AG04449 (cell line): ENCODE measurements at regions not wholly inside any gene's neighbourhood (a gene's known extent, or its start where the extent isn't known, plus 50 kb on each side); places are given as distances from the start of the nearest gene placed in this dataset.
"Not testable (repeated sequence)": the region's sequence is repeated elsewhere in the genome, so short reads cannot be mapped to it uniquely, and the experiment has no call there.

Source experiments
- CTCF ChIA-PET: fragments of 350-600 bp; formaldehyde crosslinking; extraction: SDS; loops from one replicate; lab custom pipeline; 2021; ENCODE audit warnings: antibody characterized with exemption; lab: Yijun Ruan, JAX
- POLR2A ChIA-PET: fragments of 400-600, 350-600 bp; formaldehyde crosslinking; extraction: SDS; loops from one replicate; lab custom pipeline; 2020; ENCODE audit warnings: antibody characterized with exemption, inconsistent platforms; lab: Yijun Ruan, JAX
- DNase-seq: peaks from one replicate; pipeline ENCODE4 v3.0.0-alpha.2; 2010; ENCODE audit warnings: low read depth, low spot score
- H3K4me3 ChIP-seq: 2 replicates; pipeline ENCODE4 v1.5.1; 2011; ENCODE audit warnings: low read depth, mild to moderate bottlenecking, control low read depth, low read length
- CTCF ChIP-seq: IDR thresholded peaks from one replicate; pipeline ENCODE4 v1.5.1; 2011; ENCODE audit warnings: mild to moderate bottlenecking, moderate library complexity, low read length, control low read depth, inconsistent platforms; ENCODE audit not compliant: insufficient read depth; ENCODE audit errors: missing control alignments

DNA sequence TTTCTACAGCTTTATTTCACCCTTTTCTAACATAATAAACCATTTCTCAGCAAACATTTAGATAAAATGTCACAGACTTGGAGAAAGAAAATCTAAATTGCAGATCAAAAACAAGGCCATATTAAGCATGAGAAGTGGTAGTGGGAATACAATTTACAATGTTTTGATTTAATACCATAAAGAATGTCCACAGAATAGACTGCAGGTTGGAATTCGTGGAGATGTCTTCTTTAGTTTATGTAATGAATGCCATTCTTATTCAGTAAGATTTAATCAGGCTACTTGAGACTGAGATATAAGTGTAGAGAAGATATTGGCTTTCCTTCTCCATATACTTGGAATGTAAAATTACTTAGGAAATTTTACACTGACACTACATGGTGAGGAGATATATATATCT, 91.9 kb upstream of the ZFP42 start:
- H3K4me3 ChIP-seq, result no peak overlapping the region
- TF ChIP-seq CTCF, result no peak
- POLR2A ChIA-PET, result interaction anchor here (0.6 kb wide), 1 partner anchor 237 kb away, joined by 4 read pairs; no protein-coding TSS in a partner anchor
- CTCF ChIA-PET, result no interaction called here
- DNase-seq, result peak; percentile 21

GRCh38 chr4:187908079-187908561, 87.5 kb upstream of the ZFP42 start:
- H3K4me3 ChIP-seq, result no peak overlapping the region
- POLR2A ChIA-PET, result no interaction called here
- CTCF ChIA-PET, result no interaction called here
- no peak for TF ChIP-seq CTCF
- peak; percentile 63 for DNase-seq

- no peak overlapping the region for H3K4me3 ChIP-seq
- TF ChIP-seq CTCF, result no peak
- CTCF ChIA-PET, result no interaction called here
- POLR2A ChIA-PET, result no interaction called here
- DNase-seq, result no peak
Measured at GRCh38 chr4:187908731-187909130, 86.8 kb upstream of the ZFP42 start.

DNA sequence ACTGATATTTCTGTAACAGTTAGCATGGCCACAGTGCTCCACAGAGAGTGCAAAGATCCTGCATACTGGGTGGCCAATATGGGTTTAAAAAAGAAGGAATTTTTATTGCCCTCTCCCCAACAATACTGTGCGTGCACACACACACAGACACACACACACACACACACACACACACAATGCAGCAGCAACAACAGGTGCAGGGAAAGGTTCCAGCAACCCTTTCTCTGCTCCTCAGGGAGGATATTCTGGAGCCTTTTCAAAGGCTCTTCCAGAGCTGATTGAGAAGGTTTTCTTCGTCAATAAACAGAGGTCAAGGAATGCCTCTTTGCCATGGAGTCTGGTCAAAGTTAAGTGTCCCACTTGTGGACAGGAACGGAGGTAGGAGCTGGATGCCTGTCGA, 84.8 kb upstream of the ZFP42 start:
- no peak for TF ChIP-seq CTCF
- ChIA-PET POLR2A (no interaction called here), CTCF (no interaction called here)
- DNase-seq, result no peak
- H3K4me3 ChIP-seq, result no peak overlapping the region

- CTCF ChIA-PET, H3K4me3 ChIP-seq, DNase-seq, POLR2A ChIA-PET: not testable (repeated sequence)
Measured at GRCh38 chr4:187915406-187915805, 80.2 kb upstream of the ZFP42 start.

GRCh38 chr4:187919966-187920365, 75.6 kb upstream of the ZFP42 start:
- POLR2A ChIA-PET, result no interaction called here
- CTCF ChIA-PET, result no interaction called here
- no peak for TF ChIP-seq CTCF
- no peak for DNase-seq
- H3K4me3 ChIP-seq, result no peak overlapping the region

DNA sequence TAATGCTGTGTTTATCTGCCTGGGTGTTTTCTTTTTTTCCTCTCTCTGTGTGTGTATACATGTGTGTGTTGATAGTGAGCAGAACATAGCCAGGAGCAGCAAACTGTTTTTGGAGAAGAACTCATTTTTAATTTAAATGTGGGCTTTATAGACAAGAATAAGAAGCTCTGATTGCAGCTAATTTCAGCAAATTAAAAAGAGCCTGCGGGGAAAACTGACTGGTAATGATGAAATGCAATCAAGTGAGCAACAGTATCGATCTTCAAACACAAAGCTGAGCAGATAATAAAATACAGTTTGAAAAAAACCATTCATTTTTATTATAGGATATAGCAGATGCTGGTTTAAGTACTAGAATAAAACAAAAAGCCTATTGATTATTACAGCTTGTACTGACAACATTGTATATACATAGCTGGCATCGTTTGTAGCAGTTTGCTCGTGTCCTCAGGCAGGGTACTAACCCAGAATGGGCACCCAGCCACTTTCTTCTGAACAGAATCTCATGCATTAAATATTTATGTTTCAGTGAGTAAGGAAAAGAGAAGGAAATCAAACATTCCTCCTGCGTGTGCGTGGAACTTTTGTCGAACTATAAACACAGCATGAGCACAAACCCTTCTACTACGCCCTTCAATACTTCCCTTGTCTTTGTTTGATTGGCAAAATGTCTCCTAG, 73.5 kb upstream of the ZFP42 start:
- TF ChIP-seq CTCF, result no peak

More for the DNA sequence above, 73.5 kb upstream of the ZFP42 start:
- no peak for DNase-seq
- no peak overlapping the region for H3K4me3 ChIP-seq
- POLR2A ChIA-PET, result no interaction called here
- CTCF ChIA-PET, result interaction anchor here (0.6 to 0.7 kb wide), 2 partner anchors 57 to 1708 kb away, joined by 3 read pairs; no protein-coding TSS in a partner anchor
